GM21825 (cell line): ENCODE measurements at regions not wholly inside any gene's neighbourhood (a gene's known extent, or its start where the extent isn't known, plus 50 kb on each side); places are given as distances from the start of the nearest gene placed in this dataset.
"Not testable (repeated sequence)": the region's sequence is repeated elsewhere in the genome, so short reads cannot be mapped to it uniquely, and the experiment has no call there.

Source experiments
- ATAC-seq: cut with Tn5 transposase; IDR thresholded peaks from one replicate; pipeline ENCODE4 v1.9.1; 2021; ENCODE audit warnings: mild to moderate bottlenecking, moderate library complexity; ENCODE audit not compliant: unreplicated experiment

DNA sequence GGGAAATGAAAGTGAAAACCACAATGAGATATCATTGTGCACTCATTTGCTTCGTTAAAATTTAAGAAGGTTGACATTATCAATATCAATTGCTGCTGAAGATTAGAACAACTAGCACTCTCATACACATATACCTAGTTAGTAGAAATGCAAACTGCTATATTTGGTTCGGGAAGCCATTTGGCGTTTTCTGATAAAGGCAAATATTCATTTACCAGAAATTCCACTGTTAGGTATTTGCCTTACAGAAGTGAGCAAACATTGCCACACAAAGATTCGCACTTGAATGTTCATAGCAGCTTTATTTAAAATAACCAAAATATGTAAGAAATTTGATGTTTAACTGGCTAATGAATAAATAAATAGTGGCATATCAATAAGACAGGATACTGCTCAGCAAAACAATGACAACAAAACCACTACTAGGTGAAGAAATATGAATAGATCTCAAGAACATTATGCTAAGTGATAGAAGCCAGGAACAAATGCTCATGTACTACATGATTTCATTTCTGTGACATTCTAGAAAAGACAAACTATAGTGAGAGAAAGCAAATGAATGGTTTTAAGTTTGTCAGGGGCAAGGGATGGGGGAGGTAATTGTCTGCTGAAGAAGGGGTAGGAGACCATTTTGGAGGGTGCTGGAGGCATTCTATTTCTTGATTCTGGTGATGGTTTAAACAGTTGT, 387.8 kb downstream of the PTH2R start:
- ATAC-seq, result no peak

DNA sequence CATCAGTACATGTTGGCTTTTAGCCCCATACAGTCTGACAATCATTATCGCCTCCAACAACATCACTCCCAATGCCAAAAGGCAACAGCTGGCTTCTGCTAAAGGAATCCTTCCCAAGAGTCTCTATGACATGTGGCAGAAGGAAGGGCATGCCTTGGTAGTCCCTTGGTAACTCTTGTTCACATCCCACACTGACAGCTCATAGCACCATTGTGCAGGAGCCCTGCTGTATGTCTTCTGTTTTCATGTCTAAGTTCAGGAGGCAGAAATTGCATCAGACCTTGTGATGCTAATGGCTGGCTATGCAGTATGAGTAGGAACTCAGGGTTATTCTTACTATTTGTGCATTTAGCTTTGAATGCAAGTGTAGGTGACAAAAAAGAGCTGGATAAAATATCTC, 392.1 kb downstream of the PTH2R start:
- ATAC-seq, result no peak

DNA sequence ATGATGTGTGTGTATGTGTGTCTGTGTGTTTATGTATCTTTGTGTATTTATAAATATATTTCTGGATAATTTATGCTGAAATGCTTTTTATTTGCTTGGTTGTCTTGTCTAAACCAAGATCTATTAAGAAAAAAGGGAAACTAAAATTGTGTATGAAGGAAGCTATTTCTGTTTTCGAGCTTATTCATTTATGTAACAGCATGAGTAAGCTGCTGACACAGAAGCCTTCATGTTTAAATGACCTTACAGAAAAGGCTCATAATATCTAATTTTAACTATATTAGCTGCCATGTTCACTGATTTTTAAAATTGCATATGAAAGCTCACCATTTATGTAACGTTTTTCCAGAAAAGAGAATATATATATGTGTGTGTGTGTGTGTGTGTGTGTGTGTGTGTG, 392.8 kb downstream of the PTH2R start:
- ATAC-seq, result no peak

DNA sequence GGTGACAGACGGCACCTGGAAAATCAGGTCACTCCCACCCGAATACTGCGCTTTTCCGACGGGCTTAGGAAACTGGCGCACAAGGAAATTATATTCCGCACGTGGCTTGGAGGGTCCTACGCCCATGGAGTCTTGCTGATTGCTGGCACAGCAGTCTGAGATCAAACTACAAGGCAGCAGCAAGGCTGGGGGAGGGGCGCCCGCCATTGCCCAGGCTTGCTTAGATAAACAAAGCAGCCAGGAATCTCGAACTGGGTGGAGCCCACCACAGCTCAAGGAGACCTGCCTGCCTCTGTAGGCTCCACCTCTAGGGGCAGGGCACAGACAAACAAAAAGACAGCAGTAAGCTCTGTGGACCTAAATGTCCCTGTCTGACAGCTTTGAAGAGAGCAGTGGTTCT, 394.3 kb downstream of the PTH2R start:
- not testable (repeated sequence) for ATAC-seq

DNA sequence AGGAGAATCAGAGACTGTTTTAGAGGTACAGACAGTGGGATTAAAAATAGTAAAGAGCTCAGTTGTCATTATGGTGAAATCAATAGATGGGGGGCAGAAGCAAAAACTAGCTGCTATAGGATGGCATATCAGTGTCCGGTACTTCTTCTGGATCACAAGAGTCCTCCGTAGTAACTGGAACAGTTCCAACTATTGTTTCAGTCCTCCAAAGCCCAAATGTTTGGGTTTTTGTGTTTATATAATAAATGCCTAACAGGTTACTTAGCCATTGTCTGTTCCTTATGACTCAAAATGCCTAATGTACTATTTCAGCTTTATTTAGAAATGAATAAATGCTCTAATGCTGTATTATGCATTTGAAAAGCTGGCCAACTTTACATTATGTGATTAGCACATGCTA, 401.2 kb downstream of the PTH2R start:
- ATAC-seq, result no peak

DNA sequence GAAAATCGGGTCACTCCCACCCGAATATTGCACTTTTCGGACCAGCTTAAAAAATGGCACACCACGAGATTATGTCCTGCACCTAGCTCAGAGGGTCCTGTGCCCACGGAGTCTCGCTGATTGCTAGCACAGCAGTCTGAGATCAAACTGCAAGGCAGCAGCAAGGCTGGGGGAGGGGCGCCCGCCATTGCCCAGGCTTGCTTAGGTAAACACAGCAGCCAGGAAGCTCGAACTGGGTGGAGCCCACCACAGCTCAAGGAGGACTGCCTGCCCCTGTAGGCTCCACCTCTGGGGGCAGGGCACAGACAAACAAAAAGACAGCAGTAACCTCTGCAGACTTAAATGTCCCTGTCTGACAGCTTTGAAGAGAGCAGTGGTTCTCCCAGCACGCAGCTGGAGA, 405.3 kb downstream of the PTH2R start:
- not testable (repeated sequence) for ATAC-seq

DNA sequence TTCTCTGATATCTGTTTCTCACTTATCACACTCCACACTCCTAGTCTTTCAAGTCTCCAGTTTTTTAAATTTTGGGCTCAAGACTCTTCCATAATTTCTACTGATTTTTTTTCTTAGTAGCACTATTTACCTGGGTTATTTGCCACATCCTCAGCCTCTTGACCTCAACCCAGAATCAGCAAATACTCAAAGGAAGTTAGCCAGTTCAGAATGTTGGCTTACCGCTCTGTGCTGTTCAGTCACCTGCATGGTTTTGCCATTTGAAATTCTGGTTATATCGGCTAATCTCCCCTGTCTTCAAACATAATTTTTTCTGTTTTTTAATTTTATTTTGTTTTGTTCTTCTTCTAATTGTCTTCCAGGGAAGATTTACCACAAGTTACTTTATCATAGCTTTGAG, 412.6 kb downstream of the PTH2R start:
- ATAC-seq, result no peak

DNA sequence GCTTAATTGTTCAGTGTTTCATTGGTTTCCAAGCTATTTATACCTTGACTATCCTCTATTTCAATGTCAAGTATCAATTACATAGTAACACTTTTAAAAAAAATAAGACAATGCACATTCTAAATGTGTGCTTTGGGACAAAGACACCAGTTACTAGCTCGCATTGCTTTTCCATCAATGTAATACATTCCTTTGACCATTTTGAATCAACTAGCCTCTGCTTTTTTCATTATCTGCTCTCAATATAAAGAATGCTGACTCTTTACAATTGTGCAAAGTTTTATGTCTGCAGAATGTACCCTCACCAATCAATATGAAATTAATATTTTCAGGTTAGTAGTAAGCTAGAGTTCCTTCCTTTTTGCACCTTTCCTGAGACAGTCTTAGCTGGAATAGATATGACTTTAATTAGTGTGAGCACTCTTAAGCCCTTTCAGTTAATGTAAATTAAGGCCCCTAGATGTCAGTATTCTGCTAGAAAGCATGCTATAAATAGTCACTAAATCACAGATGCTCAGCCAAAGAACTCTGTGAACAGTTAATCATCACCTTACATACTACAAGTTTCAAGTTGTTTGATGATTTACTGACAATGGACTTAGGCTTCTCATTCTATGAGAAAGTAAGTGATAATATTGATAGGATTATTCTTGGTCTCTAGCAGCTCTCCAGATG, 413.6 kb downstream of the PTH2R start:
- no peak for ATAC-seq

DNA sequence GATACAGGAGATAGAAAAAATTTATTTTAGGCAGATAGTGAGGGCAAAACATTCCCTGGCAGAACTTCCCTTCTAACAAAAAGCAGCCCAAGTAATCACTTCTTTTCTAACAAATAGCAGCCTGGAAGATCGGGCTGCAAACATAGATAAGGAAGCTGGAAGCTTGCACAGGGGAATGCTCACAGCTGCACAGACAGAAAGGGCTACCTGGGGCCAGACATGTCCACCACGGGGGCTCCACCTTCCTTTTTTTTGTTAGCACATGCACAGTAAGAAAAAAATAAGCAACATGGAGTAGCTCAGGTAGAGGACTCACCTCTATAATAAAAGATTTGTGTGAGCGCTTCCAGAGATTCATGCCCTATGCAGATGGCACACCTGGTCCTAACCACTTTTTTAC, 420.5 kb downstream of the PTH2R start:
- ATAC-seq, result no peak

DNA sequence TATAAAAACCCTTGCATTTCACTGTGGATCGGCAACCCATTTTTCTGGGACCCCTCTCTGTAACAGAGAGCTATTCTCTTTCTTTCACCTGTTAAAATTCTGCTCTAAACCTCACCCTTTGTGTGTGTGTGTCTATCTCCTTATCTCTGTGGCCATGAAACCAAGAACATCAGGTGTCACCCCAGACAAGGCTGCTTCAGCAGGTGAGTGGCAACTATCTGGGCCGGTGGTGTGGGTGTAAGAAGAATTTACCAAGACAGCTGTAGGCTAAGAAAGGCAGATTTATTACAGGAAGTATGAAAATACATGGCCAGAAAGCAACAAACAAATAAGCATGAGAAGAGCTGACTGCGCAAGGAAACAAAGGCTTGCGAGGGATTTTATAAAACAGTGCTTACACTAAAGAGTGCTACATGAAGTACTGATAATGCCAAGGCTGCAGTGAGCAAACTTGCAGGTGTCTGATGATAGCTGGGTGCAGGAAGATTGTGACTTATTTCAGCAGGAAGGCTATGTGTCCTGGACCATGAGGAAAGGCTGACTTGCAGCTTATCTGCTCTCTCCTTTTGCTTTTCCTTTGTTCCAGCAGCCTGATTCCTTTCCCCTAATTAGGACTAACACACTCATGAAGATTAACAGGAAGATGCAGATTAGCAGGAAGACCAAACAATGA, 421.1 kb downstream of the PTH2R start:
- ATAC-seq, result no peak

DNA sequence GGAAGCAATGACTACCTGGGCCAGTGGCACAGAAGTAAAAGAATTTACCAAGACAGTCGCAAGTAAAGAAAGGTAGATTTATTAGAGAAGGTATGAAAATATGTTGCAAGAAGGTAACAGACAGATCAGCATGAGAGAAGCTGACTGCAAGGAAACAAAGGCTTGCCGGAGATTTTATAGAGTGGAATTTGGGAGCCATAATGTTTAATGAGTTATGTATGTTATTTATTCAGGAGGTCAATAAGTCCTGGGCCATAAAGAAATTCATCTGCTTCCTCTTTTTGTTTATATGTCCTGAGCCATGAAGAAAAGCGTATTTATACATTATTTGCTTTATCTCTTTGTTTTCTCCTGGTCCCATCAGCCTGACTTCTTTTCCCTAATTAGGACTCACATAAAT, 423.6 kb downstream of the PTH2R start:
- no peak for ATAC-seq

DNA sequence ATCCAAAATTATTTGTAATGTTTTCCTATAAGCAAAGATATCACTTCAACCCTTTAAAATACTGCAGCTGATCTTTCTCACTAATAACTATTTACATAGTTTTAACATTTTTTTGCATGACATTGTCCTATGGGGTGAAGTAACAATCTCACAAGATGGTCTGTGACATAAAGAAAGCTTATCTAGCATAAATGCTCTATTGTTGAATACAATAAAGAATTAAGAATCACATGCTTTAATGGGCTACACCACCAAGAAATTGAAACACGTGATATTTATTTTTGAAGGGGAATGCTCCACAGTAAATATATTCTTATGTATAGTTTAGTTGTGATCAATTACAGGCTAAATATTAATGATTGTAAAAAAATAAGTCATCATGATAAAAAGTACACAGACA, 441.1 kb downstream of the PTH2R start:
- ATAC-seq, result no peak

DNA sequence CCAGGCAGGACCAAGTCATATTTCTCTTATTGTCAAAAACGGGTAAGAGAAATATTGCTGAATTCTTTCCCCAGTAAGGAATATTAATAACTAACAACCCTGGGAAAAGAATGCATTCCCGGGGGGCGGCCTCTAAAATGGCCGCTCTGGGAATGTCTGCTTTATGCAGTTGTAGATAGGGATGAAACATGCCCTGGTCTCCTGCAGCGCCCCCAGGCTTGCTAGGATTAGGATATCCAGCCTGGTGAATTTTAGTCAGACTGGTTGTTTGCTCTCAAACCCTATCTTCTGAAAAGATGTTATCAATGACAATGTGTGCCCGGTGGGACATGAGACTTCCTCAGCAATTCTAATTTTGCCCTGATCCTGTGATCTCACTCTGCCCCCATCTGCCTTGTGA, 448.1 kb downstream of the PTH2R start:
- ATAC-seq, result no peak

DNA sequence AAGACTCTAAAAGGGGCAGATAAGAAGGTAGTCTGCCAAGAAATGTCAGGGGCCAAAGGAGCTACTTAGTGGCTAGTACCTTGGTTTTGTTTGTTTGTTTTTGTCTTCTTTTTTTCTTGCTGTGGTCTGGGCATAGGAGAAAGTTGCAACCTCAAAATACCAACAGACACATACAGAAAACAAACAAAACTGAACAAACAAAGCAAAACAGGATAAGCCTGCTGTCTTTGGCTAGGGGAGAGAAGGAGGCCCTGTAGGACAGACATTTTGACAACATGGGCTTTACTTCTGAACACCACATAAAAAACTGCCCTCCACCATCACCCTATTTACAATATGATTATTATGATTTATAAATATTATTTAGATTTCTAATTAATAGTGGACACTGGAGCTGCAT, 460.8 kb downstream of the PTH2R start:
- no peak for ATAC-seq

DNA sequence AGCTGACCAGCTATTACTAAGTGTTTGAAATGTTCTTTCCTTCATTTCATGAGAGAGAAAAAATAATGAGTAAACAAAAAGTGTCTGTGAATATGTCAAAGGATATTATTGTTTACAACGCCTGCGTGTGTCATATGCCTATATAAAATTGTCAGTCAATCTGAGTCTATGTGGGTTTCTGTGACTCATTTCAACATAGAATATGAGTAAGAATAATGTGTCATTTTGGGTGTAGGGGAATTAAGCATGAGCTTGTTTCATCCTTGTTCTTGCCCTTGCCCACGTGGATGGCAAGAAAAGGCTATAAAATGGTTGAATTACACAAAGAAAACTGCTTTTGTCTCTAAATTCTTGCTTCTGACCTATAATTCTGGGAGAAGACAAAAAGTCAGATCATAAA, 466.0 kb downstream of the PTH2R start:
- ATAC-seq, result no peak

DNA sequence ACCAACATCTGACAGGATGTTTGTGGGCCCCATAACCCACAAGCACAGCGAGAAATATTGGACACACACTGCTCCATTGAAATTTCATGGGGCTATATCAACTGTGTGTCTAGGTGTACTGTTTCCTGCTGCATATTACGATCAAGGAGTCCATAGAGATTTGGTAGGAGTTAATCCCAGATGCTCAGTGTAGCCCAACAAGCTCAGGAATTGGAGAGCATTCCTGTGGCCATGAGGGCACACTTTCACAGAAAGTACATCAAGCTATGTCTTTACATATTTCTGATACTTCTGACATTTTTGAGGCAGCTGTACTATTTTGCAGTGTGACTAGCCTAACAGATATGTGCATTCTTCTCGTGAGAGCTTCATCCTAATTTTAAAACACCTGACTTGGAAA, 473.1 kb downstream of the PTH2R start:
- ATAC-seq, result no peak

DNA sequence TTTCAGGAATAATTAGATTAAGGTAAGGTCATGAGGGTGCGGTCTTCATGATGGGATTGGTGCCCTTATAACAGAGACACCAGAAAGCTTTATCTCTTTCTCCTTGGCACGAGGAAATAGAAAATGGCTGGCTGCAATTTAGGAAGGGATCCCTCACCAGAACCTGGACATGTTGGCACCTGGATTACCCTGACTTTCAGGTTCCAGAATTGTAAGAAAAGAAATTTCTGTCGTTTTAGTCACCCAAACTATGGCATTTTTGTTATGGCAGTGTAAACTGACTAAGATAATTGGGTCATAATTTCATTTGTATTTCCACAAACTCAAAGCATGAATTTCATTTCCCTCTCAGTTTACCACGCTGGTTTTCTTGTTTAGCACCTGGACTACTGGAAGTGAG, 473.6 kb downstream of the PTH2R start:
- ATAC-seq, result no peak

DNA sequence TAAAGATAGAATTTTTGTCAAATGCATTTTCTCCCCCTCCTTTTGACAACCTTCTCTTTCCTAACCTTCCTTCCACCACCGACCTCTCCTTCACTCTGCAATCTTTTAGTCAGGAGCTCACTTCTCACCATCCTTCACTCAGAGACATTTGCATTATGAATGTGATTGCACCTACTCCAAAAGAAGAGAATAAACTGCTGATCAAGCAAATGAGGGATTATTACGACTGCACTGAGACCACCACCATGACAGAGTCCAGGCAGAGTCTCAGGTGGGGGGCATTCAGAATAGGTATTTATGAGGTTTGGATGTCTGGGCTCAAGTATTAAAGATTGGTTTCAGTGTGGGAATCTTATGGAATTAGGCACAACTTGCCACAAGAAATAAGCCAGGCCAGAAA, 483.9 kb downstream of the PTH2R start:
- ATAC-seq, result no peak

DNA sequence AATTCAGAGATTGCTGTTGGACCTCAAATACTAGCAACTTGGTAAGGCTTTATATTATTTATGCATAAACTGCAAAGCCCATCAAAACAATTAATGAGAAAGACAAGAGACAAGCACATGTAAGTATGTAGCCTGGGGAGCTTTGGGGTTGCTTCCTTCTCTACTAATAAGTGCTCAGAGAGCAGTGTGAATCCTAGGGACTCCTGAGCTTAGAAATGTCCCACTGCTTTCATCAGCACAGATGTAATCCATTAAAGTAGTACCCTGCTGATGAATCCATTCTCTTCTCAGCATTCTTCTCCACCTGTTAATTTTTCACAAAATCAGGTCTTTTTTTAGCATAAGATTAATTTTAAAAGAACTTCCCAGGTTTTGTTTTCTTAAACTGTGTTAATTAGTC, 485.6 kb downstream of the PTH2R start:
- ATAC-seq, result no peak

DNA sequence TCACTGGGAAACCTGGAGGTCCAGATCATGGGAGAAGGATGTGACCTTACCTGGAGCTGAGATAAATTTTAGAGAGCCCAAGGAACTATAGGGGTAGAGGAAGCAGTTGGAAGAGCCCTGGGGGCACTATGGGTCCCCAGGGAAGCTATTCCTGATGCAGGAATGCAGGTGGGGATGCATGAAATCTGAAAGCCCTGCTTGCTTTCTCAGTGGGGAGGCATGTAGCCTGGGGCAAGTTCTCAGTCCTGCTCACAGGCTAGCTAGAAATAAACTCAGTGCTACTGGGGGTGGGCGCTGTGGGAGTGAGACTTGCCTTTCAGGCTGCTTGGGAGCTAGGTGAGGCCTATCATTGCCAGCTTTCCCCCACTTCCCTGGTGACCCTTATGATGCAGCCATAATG, 499.7 kb downstream of the PTH2R start:
- no peak for ATAC-seq

DNA sequence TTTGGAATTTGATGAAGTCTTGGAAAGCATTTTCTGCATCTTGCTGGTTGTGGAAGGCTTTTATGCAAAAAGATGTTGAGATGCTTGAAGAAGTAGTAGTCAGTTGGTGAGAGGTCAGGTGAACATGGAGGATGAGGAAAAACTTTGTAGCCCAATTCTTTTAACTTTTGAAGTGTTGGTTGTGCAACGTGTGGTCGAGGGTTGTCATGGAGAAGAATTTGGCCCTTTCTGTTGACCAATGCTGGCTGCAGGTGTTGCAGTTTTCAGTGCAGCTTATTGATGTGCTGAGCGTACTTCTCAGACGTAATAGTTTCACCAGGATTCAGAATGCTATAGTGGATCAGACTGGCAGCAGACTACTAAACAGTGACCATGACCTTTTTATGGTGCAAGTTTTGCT, 508.4 kb upstream of the MAP2 start:
- ATAC-seq, result no peak

DNA sequence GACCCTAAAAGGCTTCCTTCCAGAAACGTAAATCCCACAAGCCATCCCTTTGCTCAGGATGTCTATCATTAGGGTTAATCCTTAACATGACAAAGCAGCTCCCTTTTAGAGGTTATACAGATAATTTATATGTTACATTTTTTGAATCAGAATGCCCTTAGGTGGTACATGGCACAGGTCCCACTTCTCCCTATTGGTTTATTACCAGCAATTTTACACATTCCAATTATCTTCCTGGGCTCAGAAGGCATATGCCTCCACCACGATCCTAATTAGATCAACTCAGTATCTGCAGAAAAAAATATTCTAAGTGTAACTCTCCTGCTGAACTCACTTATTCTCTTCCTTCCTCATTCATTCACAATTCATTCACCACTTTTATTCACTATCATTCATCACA, 507.0 kb upstream of the MAP2 start:
- no peak for ATAC-seq
